Stomach (tissue), 4 donors: ENCODE measurements at regions not wholly inside any gene's neighbourhood (a gene's known extent, or its start where the extent isn't known, plus 50 kb on each side); places are given as distances from the start of the nearest gene placed in this dataset.

ENCODE experiments used
- CTCF ChIP-seq, 7 experiments: fragments of 450-650 bp in 4 of 7; fragments of 200-600 bp in 3 of 7; sonication (generic) in 3 of 7; IDR thresholded peaks; one replicate each; pipeline ENCODE4 v1.5.1; 2016 to 2019; ENCODE audit warnings: antibody characterized with exemption in 7 of 7, control low read depth in 2 of 7, mild to moderate bottlenecking in 1 of 7
- POLR2A ChIP-seq, 4 donors: fragments of 450-650 bp; IDR thresholded peaks; one replicate each; pipeline ENCODE4 v1.6.1; 2016; ENCODE audit warnings: antibody characterized with exemption in 4 of 4, control low read depth in 2 of 4, mild to moderate bottlenecking in 1 of 4, moderate library complexity in 1 of 4

GRCh38 chr10:10780746-10781145 is 236.9 kb upstream of the CELF2 start:
- TF ChIP-seq CTCF (IDR thresholded peaks at IDR 0.05) (no peak), POLR2A (IDR thresholded peaks at IDR 0.05) (no peak)
